Spleen (tissue), 11 donors: ENCODE measurements at regions not wholly inside any gene's neighbourhood (a gene's known extent, or its start where the extent isn't known, plus 50 kb on each side); places are given as distances from the start of the nearest gene placed in this dataset.

Experiments
- DNase-seq: peaks from one replicate; pipeline ENCODE4 v3.0.0-alpha.2; 2020
- H3K27ac ChIP-seq, 8 donors: fragments of 200-600 bp; sonication (generic) in 7 of 8; 1 replicate in 4 of 8; 2 replicates in 4 of 8; pipeline versions ENCODE4 v1.5.0 to v1.8.0; 2016 to 2021; ENCODE audit warnings: inconsistent platforms in 4 of 8, mild to moderate bottlenecking in 4 of 8, moderate library complexity in 1 of 8
- H3K27me3 ChIP-seq, 7 donors: fragments of 200-600 bp; sonication (generic) in 6 of 7; replicated peaks in 1 of 7; 1 replicate in 4 of 7; 2 replicates in 3 of 7; pipeline versions ENCODE4 v1.5.0 to v1.8.0; 2016 to 2021; ENCODE audit warnings: inconsistent platforms in 3 of 7, mild to moderate bottlenecking in 1 of 7
- H3K36me3 ChIP-seq, 6 donors: fragments of 200-600 bp; sonication (generic) in 5 of 6; 1 replicate in 4 of 6; 2 replicates in 2 of 6; pipeline versions ENCODE4 v1.5.0 to v1.8.0; 2016 to 2021; ENCODE audit warnings: inconsistent platforms in 2 of 6
- H3K4me1 ChIP-seq, 6 donors: fragments of 200-600 bp; sonication (generic) in 5 of 6; 1 replicate in 3 of 6; 2 replicates in 3 of 6; pipeline versions ENCODE4 v1.5.0 to v1.8.0; 2016 to 2021; ENCODE audit warnings: inconsistent platforms in 3 of 6
- H3K4me3 ChIP-seq, 8 donors: fragments of 200-600 bp; sonication (generic) in 7 of 8; 1 replicate in 4 of 8; 2 replicates in 4 of 8; pipeline versions ENCODE4 v1.5.0 to v1.8.0; 2016 to 2021; ENCODE audit warnings: inconsistent platforms in 4 of 8, mild to moderate bottlenecking in 4 of 8, moderate library complexity in 2 of 8
- H3K9me3 ChIP-seq, 8 donors: fragments of 200-600 bp; sonication (generic) in 7 of 8; 1 replicate in 4 of 8; 2 replicates in 4 of 8; pipeline versions ENCODE4 v1.5.0 to v1.8.0; 2016 to 2021; ENCODE audit warnings: inconsistent platforms in 4 of 8
- CTCF ChIP-seq, 11 experiments: fragments of 200-600 bp in 7 of 11; fragments of 450-650 bp in 4 of 11; sonication (generic) in 4 of 11; IDR thresholded peaks in 8 of 11; conservative IDR thresholded peaks in 3 of 11; 1 replicate in 7 of 11; 2 replicates in 4 of 11; pipeline versions ENCODE4 v1.4.0 to v1.8.0; 2016 to 2021; ENCODE audit warnings: antibody characterized with exemption in 11 of 11, inconsistent platforms in 4 of 11, mild to moderate bottlenecking in 1 of 11
- POLR2A ChIP-seq, 3 donors: fragments of 450-650 bp; IDR thresholded peaks; one replicate each; pipeline ENCODE4 v1.5.1; 2017; ENCODE audit warnings: antibody characterized with exemption in 3 of 3, mild to moderate bottlenecking in 1 of 3
- POLR2AphosphoS5 ChIP-seq, 3 donors: sonication (generic); formaldehyde crosslinking; IDR thresholded peaks; one replicate each; pipeline ENCODE4 v1.5.1; 2017; ENCODE audit warnings: antibody characterized with exemption in 3 of 3
- WGBS, 5 donors: extraction: QIAGEN DNeasy Blood & Tissue Kit in 3 of 5; methylation state at CpG; one replicate each; pipeline versions ENCODE4 v1.1.5 to v1.1.7; 2013 to 2018; 5-methylcytosine and 5-hydroxymethylcytosine counted together
- intact Hi-C: fragments of 100-400 bp; cut with DNase I; formaldehyde crosslinking; loops from one replicate; pipeline ENCODE4 v1.15.0; 2023; ENCODE audit warnings: low total_unique reads
- donor health status: healthy with polysubstance abuse.
- donor health status: DM: no; HTN: no; CAD: no; lungs with moderate emphysema.
- donor health status: DM: no; HTN: no; CAD: no.
- donor health status: Bipolar disorder and iron deficiency.
- donor health status: healthy.
- donor health status: DM: no; HTN: no; CAD: no.
- donor health status: DM: yes; HTN: yes; CAD: no.

GRCh38 chr19:37303591-37304171 is 67.2 kb upstream of the ZNF527 start:
- Histone ChIP-seq H3K4me3 (peak overlapping the region; percentile 23 to 70 (median 32)), H3K27me3 (no peaks in the 10 kb centered on the region), H3K4me1 (no peaks in the 10 kb centered on the region), H3K36me3 (no peaks in the 10 kb centered on the region), H3K9me3 (peaks cover 0 to 42% (median 33%) of the 10 kb centered on the region in 8 donors), H3K27ac (peak overlapping the region in 5 of 8 donors; percentile 36 to 64 (median 46))
- DNase-seq, result no peak
- intact Hi-C loops, result no loop called here
- TF ChIP-seq CTCF (IDR thresholded peaks at IDR 0.05 in 8 of 11, conservative IDR thresholded peaks at IDR 0.05 in 3 of 11), result no peak
- TF ChIP-seq POLR2AphosphoS5 (IDR thresholded peaks at IDR 0.05), result no peak
- no peak for TF ChIP-seq POLR2A (IDR thresholded peaks at IDR 0.05)
- WGBS, 5 donors, result 48 to 75% (median 67%) methylated on average over 33 to 36 of the region's 36 CpGs

DNA sequence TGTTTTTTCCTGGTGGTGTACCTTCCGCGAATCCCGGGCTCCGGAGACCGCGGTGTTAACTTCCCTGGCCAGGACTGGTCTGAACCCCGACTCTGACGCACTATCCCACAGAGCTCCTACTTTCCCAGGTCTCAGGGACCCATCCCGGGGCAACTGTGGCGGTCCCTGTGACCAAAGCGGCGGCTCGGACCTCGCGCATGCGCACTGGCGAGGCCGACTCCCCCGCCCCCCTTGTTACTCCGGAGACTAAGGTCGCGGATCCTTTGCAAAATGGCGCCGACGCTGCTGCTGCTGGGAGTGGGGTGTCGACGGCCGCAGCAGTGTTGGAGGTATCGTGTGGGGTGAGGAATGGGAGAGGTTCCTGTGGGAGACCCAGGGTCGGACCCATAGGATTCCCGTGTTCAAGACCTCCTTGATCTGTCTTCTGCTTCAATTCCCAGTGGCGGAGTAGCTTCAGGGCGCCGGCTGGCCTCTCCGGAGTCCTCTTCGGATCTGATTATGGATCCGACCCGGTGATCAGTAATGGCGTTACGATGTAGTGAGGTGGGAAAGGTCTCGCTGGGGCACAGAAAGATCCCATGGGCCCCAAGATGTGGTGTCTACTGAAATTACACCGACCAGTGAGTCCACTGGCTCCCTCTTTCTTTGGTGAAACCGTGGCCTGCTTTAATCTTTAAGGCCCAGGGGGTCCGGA is 66.6 kb upstream of the ZNF527 start:
- no peak for TF ChIP-seq CTCF (IDR thresholded peaks at IDR 0.05 in 8 of 11, conservative IDR thresholded peaks at IDR 0.05 in 3 of 11)
- TF ChIP-seq POLR2AphosphoS5 (IDR thresholded peaks at IDR 0.05), result peak; percentile 60 to 74 (median 65)
- TF ChIP-seq POLR2A (IDR thresholded peaks at IDR 0.05), result peak in 1 of 3 donors; percentile 22
- 35 to 68% (median 55%) methylated on average over 32 to 44 of the region's 44 CpGs for WGBS, 5 donors
- peak; percentile 77 for DNase-seq
- Histone ChIP-seq H3K36me3 (no peaks in the 10 kb centered on the region), H3K27me3 (no peaks in the 10 kb centered on the region), H3K9me3 (peaks cover 0 to 42% (median 33%) of the 10 kb centered on the region in 8 donors), H3K27ac (peak overlapping the region in 5 of 8 donors; percentile 36 to 64 (median 46)), H3K4me3 (peak overlapping the region; percentile 23 to 70 (median 32)), H3K4me1 (no peaks in the 10 kb centered on the region)
- intact Hi-C loops, result no loop called here

DNA sequence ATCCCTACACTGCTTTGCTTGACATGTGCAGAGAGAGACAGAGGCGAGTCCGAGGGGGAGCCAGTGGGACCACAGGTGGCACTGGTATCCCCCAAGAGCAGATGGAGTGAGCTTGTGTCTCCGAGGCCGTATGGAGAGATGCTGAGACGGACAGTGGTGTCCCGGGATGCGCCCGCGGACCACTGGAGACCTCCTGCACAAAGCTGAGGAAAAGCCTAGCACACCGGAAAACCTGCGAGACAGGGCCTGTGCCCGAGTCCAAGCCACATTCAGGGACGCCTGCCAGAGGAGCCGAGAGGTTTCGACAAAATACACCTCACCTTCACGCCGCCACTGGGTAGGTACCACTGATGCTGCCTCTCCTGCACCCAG is 66.0 kb upstream of the ZNF527 start:
- 95 to 97% (median 96%) methylated on average over 9 to 17 of the region's 17 CpGs for WGBS, 5 donors
- Histone ChIP-seq H3K4me1 (no peaks in the 10 kb centered on the region), H3K4me3 (peak overlapping the region in 3 of 8 donors; percentile 34 to 70 (median 50)), H3K27me3 (no peaks in the 10 kb centered on the region), H3K27ac (no peak overlapping the region), H3K36me3 (no peaks in the 10 kb centered on the region), H3K9me3 (peaks cover 0 to 42% (median 33%) of the 10 kb centered on the region in 8 donors)
- TF ChIP-seq CTCF (IDR thresholded peaks at IDR 0.05 in 8 of 11, conservative IDR thresholded peaks at IDR 0.05 in 3 of 11) (no peak), POLR2AphosphoS5 (IDR thresholded peaks at IDR 0.05) (no peak), POLR2A (IDR thresholded peaks at IDR 0.05) (no peak)
- intact Hi-C loops, result no loop called here
- DNase-seq, result no peak

DNA sequence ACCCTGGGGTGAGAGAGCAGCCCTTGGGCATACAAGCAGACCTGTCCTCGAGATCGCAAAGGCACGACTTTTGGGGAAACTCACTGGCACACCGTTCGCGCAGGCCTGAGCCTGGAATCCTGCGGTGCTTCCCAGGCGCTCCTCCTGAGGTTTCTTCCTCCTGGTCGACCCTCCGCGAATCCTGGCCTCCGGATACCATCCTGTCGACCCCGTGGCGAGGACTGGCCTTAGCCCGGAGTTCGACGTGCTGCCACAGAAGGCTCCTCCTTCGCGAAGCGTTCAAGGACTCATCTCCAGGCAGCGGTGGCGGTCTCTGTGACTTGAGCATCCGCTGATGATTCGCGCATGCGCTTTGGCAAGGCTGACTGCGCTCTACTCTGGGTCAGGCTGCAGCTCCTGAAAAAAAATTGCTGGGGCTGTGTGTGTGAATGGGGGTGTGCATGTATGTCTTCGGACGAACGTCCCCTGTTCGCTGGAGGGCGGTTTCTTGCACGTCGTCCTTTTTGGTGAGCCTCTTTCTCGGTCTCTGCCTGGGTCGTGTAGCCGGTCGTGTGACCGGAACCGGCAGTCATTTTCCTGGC is 64.4 kb upstream of the ZNF527 start:
- H3K4me1 ChIP-seq, result no peaks in the 10 kb centered on the region
- H3K4me3 ChIP-seq, result no peak overlapping the region
- peak; percentile 65 for DNase-seq
- TF ChIP-seq POLR2A (IDR thresholded peaks at IDR 0.05) (no peak), POLR2AphosphoS5 (IDR thresholded peaks at IDR 0.05) (no peak), CTCF (IDR thresholded peaks at IDR 0.05 in 8 of 11, conservative IDR thresholded peaks at IDR 0.05 in 3 of 11) (no peak)
- peaks cover 0 to 42% (median 33%) of the 10 kb centered on the region in 8 donors for H3K9me3 ChIP-seq
- no peaks in the 10 kb centered on the region for H3K36me3 ChIP-seq
- intact Hi-C loops, result no loop called here
- 89 to 96% (median 92%) methylated on average over 41 of the region's 41 CpGs for WGBS, 5 donors
- no peak overlapping the region for H3K27ac ChIP-seq
- H3K27me3 ChIP-seq, result no peaks in the 10 kb centered on the region
